WTC11 (cell line): ENCODE measurements at regions not wholly inside any gene's neighbourhood (a gene's known extent, or its start where the extent isn't known, plus 50 kb on each side); places are given as distances from the start of the nearest gene placed in this dataset.

Source experiments
- ATAC-seq: fragments of 200-7000 bp; cut with Tn5 transposase; 2 replicates; pipeline ENCODE4 v1.10.0; 2021; ENCODE audit warnings: mild to moderate bottlenecking, moderate library complexity
- CTCF ChIA-PET: fragments of 300-600 bp; sonication (Branson Sonifier 250); formaldehyde crosslinking; loops from one replicate; lab custom pipeline; 2021; ENCODE audit warnings: antibody characterized with exemption; lab: Charles Lee
- POLR2A ChIA-PET: fragments of 350-600 bp; sonication (Branson Sonifier 250); formaldehyde crosslinking; loops from one replicate; lab custom pipeline; 2021; ENCODE audit warnings: antibody characterized with exemption; lab: Charles Lee
- DNase-seq: peaks from one replicate; pipeline ENCODE4 v3.0.0; 2021; ENCODE audit warnings: low spot score
- H3K27ac Mint-ChIP-seq: 2 replicates; pipeline ENCODE4 v1.8.0; 2021; ENCODE audit warnings: mixed read lengths
- H3K27me3 Mint-ChIP-seq: 2 replicates; pipeline ENCODE4 v1.8.0; 2021; ENCODE audit warnings: low read depth, mild to moderate bottlenecking, moderate library complexity, mixed read lengths
- H3K36me3 Mint-ChIP-seq: 2 replicates; pipeline ENCODE4 v1.8.0; 2021; ENCODE audit warnings: mixed read lengths
- H3K4me1 Mint-ChIP-seq: 2 replicates; pipeline ENCODE4 v1.8.0; 2022; ENCODE audit warnings: mixed read lengths
- H3K4me3 Mint-ChIP-seq: 2 replicates; pipeline ENCODE4 v1.8.0; 2021; ENCODE audit warnings: mild to moderate bottlenecking, moderate library complexity, mixed read lengths
- H3K9me3 Mint-ChIP-seq: 2 replicates; pipeline ENCODE4 v1.8.0; 2021; ENCODE audit warnings: mixed read lengths
- ATF6 ChIP-seq: sonication (generic); formaldehyde crosslinking; IDR thresholded peaks from 2 replicates; pipeline ENCODE4 v1.8.1; 2023; ENCODE audit warnings: mild to moderate bottlenecking, missing genetic modification reagents
- CBFB ChIP-seq: sonication (generic); formaldehyde crosslinking; IDR thresholded peaks from 2 replicates; pipeline ENCODE4 v1.8.1; 2022; ENCODE audit warnings: mild to moderate bottlenecking, low read depth, missing genetic modification reagents
- CDX4 ChIP-seq: fragments of 250-450 bp; sonication (Bioruptor Pico); IDR thresholded peaks from 2 replicates; pipeline ENCODE4 v1.9.0; 2021; ENCODE audit warnings: moderate library complexity, mild to moderate bottlenecking, inconsistent platforms, borderline replicate concordance
- CTCF ChIP-seq: fragments of 200-600 bp; IDR thresholded peaks from 2 replicates; pipeline ENCODE4 v1.8.0; 2022; ENCODE audit warnings: antibody characterized with exemption
- E2F5 ChIP-seq: sonication (generic); formaldehyde crosslinking; IDR thresholded peaks from 2 replicates; pipeline ENCODE4 v1.8.1; 2022; ENCODE audit warnings: mild to moderate bottlenecking, moderate library complexity, missing genetic modification reagents
- ETV6 ChIP-seq: sonication (generic); formaldehyde crosslinking; IDR thresholded peaks from 2 replicates; pipeline ENCODE4 v1.8.1; 2022; ENCODE audit warnings: mild to moderate bottlenecking, missing genetic modification reagents
- FOXP1 ChIP-seq: sonication (generic); formaldehyde crosslinking; IDR thresholded peaks from 2 replicates; pipeline ENCODE4 v1.8.0; 2022; ENCODE audit warnings: missing genetic modification reagents, mild to moderate bottlenecking, moderate library complexity, borderline replicate concordance
- GTF2I ChIP-seq: fragments of 250-450 bp; sonication (Bioruptor Pico); conservative IDR thresholded peaks from 2 replicates; pipeline ENCODE4 v1.4.0; 2021; ENCODE audit warnings: mild to moderate bottlenecking
- JAZF1 ChIP-seq: fragments of 250-450 bp; sonication (Bioruptor Pico); IDR thresholded peaks from 2 replicates; pipeline ENCODE4 v1.9.0; 2021; ENCODE audit warnings: moderate library complexity, mild to moderate bottlenecking, inconsistent platforms
- MAX ChIP-seq: sonication (generic); formaldehyde crosslinking; IDR thresholded peaks from 2 replicates; pipeline ENCODE4 v1.8.0; 2022; ENCODE audit warnings: mild to moderate bottlenecking, missing genetic modification reagents
- NR2C2 ChIP-seq: sonication (generic); formaldehyde crosslinking; IDR thresholded peaks from 2 replicates; pipeline ENCODE4 v1.8.0; 2022; ENCODE audit warnings: mild to moderate bottlenecking, missing genetic modification reagents
- OVOL2 ChIP-seq: fragments of 250-450 bp; sonication (Bioruptor Pico); IDR thresholded peaks from 2 replicates; pipeline ENCODE4 v1.9.0; 2021; ENCODE audit warnings: mild to moderate bottlenecking, borderline replicate concordance
- TEAD1 ChIP-seq: sonication (generic); formaldehyde crosslinking; IDR thresholded peaks from 2 replicates; pipeline ENCODE4 v1.8.0; 2022; ENCODE audit warnings: mild to moderate bottlenecking, missing genetic modification reagents
- ZNF138 ChIP-seq: sonication (generic); formaldehyde crosslinking; conservative IDR thresholded peaks from 2 replicates; pipeline ENCODE4 v1.8.1; 2022; ENCODE audit warnings: mild to moderate bottlenecking, moderate library complexity, missing genetic modification reagents
- ZNF281 ChIP-seq: sonication (generic); formaldehyde crosslinking; IDR thresholded peaks from 2 replicates; pipeline ENCODE4 v1.8.0; 2023; ENCODE audit warnings: mild to moderate bottlenecking, missing genetic modification reagents

GRCh38 chr12:89101440-89101839 is 250.9 kb downstream of the DUSP6 start (continued):
- no peak for TF ChIP-seq ATF6 (CRISPR knock-in tag)
- TF ChIP-seq FOXP1 (CRISPR knock-in tag) = no peak

- peak overlapping the region; percentile 85 for H3K27ac Mint-ChIP-seq
- DNase-seq = peak; percentile 74
- H3K4me3 Mint-ChIP-seq = peak overlapping the region; percentile 49
Observed at GRCh38 chr12:89098441-89099112, 253.7 kb downstream of the DUSP6 start.

More at GRCh38 chr12:89098441-89099112, 253.7 kb downstream of the DUSP6 start:
- TF ChIP-seq CTCF (no peak), CBFB (CRISPR knock-in tag) (0 out of 2 replicates have a peak, but pooled peaks have one; percentile 40), GTF2I (CRISPR knock-in tag) (no peak), JAZF1 (CRISPR knock-in tag) (no peak), ZNF281 (peak; percentile 86), ZNF138 (CRISPR knock-in tag) (0 out of 2 replicates have a peak, but pooled peaks have one; percentile 26), NR2C2 (CRISPR knock-in tag) (no peak), ETV6 (CRISPR knock-in tag) (no peak), TEAD1 (peak; percentile 22; the same call in 1 of the 2 replicates), OVOL2 (CRISPR knock-in tag) (no peak), CDX4 (no peak), MAX (CRISPR knock-in tag) (peak; percentile 48; the same call in 1 of the 2 replicates), E2F5 (CRISPR knock-in tag) (no peak)
- Mint-ChIP-seq H3K4me1 (peaks cover 56% of the 10 kb centered on the region), H3K27me3 (peaks cover 16% of the 10 kb centered on the region), H3K36me3 (no peaks in the 10 kb centered on the region), H3K9me3 (no peaks in the 10 kb centered on the region)
- peak; percentile 91 for ATAC-seq
- POLR2A ChIA-PET = interaction anchor here (0.6 to 1.5 kb wide), 4 partner anchors 21 to 315 kb away, joined by 3 to 4 read pairs (median 3); no protein-coding TSS in a partner anchor
- CTCF ChIA-PET = no interaction called here
